GM18909 (cell line): ENCODE measurements at regions not wholly inside any gene's neighbourhood (a gene's known extent, or its start where the extent isn't known, plus 50 kb on each side); places are given as distances from the start of the nearest gene placed in this dataset.
"Not testable (repeated sequence)": the region's sequence is repeated elsewhere in the genome, so short reads cannot be mapped to it uniquely, and the experiment has no call there.

Experiments used
- ATAC-seq: cut with Tn5 transposase; IDR thresholded peaks from one replicate; pipeline ENCODE4 v1.9.1; 2021; ENCODE audit warnings: mild to moderate bottlenecking; ENCODE audit not compliant: unreplicated experiment, poor library complexity

DNA sequence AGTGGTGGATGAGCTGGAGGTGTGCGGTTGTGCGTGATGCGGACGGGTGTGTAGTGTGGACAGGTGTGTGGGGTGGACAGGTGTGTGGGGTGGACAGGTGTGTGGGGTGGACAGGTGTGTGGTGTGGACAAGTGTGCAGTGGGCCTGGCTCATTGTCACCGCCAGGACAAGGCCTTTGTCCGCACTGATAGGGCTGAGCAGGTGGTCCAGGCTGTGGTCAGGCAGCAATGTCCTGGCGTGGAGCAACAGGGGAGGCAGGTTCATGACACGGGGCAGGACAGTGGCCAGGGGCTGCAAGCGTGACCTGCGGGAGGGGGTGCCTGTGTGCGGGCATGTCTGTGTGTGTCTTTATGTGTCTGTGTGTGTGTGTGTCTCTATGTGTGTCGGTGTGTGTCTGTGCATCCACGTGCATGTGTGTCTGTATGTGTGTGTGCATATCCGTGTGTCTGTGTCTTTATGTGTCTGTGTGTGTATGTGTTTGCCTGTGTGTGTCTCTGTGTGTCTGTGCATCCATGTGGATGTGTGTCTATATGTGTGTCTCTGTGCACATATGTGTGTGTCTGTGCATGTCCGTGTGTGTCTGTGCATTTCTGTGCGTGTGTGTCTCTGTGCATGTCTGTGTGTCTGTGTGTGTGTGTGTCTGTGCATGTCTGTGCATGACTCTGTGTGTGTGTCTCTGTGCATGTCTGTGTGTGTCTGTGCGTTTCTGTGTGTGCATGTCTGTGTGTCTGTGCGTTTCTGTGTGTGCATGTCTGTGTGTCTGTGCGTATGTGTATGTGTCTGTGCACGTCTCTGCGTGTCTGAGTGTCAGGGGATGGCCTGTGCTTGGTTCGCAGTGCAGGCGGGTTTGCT is 161.0 kb downstream of the TMEM121 start:
- not testable (repeated sequence) for ATAC-seq

DNA sequence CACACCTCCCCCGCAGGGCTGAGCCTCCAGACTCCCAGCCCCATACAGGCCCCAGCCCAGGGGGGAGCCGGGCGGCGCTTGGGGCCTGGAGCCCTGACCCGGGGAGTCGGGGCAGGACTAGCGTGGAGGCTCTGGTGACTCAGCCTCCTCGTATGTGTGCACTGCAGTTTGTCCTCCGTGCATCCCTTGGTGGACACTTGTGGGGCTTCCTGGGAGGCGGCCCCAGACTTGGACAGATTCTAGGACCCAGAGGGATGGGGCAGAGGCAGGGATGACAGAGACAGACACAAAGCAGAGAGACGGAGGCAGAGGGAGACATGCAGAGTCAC is 161.6 kb downstream of the TMEM121 start:
- peak; percentile 35 for ATAC-seq

DNA sequence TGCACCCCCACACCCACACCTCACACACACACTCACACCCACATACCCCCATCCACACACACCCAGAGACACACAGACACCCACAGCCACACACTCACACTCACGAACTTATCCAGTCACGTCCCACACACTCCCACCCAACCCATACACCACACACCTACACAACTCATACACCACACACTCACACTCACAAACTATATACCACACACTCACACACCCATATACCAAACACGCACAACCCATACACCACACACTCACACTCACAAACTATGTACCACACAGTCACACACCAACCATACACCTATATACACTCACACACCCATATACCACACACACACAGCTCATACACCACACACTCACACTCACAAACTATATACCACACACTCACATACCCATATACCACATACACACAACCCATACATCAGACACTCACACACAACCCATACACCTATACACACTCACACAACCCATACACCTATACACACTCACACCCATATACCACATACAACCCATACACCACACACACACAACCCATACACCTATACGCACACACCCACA is 162.4 kb downstream of the TMEM121 start:
- ATAC-seq: not testable (repeated sequence)

DNA sequence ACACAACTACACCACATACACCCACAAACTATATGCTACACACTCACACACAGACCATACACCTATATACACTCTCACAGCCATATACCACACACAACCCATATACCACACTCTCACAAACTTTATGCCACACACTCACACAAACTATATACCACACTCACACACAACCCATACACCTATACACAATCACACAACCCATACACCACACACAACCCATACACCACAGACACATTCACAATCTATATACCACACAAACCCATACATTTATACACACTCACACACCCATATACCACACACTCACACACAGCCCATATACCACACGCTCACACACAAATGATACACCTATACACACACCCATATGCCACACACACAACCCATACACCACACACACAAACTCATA is 163.3 kb downstream of the TMEM121 start:
- ATAC-seq: no peak

DNA sequence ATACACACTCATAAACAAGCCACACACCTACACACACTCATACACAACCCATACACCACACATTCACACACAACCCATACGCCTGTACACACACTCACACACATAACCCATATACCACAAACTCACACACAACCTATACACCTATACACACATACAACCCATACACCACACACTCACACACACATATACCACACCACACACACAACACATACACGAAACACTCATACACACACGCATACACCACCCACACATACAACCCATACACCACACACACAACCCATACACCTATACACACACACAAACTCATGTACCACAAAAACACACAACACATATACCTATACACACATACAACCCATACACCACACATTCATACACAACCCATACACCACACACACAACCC is 164.3 kb downstream of the TMEM121 start:
- no peak for ATAC-seq

DNA sequence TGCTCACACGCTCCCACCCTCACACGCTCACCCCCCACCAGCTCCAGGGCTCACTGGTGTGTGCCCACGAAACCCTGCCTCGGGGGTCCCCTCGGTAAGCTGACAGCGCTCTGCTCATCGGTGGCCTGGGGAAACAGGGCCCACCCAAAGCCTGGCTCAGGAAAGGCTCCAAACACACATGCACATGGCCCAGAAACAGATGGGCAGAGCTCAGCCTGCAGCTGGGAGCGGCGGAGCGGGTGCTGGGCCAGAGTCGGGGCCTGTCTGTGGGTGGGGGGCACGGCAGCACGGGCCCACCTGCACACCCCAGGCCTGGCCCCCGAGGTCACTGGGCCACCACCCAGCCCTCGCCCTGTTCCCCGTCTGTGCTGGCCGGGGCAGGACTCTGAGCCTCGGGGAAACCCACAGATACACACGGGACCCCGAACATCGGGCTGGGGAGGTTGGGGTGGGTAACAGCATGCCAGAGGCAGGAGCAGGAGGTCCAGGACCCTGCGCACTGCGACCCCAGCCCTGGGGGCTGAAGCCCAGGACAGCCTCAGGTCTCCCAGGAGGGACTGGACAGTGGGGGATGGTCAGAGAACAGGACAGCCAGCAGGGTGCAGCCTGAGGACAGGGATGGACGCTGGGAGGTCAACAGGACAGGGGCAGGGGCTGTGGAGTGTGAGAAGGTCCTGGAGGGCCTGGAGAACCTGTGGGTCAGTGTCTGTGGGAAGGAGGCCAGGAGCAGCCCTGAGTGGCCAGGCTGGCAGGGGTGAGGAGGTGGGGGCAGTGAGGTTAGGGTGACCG is 165.1 kb downstream of the TMEM121 start:
- not testable (repeated sequence) for ATAC-seq

DNA sequence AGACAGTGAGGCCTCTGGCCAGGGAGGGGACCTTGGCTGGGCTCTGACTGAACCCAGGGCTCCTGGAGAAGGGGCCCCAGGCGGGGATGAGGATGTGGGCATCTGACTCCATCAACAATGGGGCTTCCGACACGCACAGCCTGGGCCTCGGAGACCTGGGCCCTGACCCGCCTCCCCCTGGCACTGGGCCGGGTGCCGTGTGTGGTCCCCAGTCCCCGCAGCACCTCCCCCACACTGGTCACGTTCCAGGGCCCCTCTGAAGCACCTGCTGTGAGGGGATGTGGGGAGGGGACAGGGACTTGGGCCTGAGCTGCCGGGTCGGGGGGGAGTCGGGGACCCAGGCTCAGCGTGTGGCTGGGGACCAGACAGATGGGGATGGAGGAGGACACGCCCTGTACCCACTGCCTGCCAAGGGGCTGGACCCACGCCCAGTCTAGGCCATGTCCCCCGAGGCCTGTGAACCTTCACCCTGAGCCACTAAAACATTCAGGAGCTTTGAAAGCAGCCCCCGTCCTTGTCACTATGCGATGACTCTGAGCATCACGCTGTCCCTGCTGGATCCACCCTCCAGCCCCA is 165.8 kb downstream of the TMEM121 start:
- peak; percentile 33 for ATAC-seq

DNA sequence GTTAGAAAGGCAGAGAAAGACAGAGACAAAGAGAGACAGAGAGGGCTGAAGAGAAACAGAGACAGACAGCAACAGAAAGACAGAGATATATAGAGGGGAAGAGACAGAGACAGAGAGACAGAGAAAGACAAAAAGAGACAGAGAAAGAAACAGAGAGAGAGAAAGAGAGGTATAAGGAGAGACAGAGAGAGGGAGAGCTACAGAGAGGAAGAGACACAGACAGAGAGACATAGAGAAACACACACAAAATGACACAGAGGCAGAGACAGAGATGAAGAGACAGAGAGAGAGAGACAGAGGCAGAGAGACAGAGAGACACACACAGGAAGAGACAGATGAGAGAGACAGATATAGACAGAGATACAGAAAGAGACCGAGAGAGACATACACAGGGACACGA is 168.6 kb downstream of the TMEM121 start:
- ATAC-seq: no peak

DNA sequence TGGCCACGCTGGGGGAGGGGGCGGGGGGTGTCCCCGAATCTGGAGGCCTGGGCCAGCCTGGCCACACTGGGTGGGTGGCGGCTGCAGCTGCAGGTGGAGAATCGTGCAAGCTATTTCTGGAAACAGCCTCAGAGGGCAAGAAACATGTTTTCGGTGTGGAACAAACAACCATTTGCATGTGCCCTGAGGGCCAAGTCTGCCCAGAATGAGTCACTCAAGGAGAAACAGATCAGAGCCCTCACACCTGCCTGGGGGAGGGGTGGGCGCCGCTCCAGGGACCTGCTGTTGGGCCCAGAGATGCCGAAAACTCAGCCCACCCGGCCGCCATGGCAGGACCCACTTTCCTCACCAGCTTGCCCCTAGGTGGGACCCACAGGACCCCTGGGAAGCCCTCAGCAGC is 170.0 kb downstream of the TMEM121 start:
- ATAC-seq: peak; percentile 52

DNA sequence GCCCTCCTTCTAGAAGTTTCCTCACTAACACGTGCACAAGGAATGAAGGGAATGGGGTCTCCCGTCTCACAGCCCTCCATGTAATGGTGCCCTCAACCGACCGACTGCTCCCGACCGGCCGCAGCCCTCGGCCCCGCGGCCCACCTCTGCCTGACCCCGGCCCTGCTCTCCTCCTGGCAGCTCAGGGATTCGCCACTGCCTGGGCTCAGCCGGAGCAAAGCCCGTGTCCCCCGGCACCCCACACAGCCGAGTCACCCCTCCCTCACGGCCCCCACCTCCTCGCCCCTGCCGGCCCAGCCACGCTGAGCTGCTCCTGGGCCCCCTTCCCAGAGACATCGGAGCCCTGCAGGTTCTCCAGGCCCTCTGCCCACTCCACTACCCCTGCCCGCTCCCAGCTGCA is 171.0 kb downstream of the TMEM121 start:
- not testable (repeated sequence) for ATAC-seq

DNA sequence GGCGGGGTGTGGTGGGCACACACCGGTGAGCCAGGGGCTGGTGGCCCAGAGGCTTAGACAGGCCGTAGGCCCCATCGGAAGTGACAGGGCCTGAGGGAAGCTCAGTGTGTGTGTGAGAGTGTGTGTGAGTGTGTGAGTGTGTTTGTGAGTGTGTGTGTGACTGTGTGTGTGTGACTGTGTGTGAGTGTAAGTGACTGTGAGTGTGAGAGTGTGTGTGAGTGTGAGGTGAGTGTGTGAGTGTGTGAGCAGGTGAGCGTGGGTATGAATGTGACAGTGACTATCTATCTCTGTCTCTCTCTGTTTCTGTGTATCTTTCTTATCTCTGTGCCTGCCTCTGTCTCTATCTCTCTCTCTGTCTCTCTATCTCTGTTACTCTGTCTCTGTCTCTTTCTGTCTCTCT is 171.6 kb downstream of the TMEM121 start:
- not testable (repeated sequence) for ATAC-seq

DNA sequence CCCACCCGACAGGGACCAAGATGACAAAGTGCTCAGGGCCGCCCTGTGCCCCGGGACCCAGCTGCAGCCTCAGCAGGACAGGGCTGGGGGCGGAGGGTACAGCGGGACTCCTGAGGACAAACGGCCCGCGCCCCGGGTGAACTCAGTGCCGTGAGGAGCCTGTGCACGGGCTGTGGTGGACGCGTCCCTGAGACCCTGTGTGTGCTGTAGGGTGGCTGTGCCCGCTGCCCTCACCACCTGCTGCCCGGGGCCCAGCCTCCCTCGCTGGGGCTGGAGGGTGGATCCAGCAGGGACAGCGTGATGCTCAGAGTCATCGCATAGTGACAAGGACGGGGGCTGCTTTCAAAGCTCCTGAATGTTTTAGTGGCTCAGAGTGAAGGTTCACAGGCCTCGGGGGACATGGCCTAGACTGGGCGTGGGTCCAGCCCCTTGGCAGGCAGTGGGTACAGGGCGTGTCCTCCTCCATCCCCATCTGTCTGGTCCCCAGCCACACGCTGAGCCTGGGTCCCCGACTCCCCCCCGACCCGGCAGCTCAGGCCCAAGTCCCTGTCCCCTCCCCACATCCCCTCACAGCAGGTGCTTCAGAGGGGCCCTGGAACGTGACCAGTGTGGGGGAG is 172.7 kb downstream of the TMEM121 start:
- ATAC-seq: peak; percentile 40

DNA sequence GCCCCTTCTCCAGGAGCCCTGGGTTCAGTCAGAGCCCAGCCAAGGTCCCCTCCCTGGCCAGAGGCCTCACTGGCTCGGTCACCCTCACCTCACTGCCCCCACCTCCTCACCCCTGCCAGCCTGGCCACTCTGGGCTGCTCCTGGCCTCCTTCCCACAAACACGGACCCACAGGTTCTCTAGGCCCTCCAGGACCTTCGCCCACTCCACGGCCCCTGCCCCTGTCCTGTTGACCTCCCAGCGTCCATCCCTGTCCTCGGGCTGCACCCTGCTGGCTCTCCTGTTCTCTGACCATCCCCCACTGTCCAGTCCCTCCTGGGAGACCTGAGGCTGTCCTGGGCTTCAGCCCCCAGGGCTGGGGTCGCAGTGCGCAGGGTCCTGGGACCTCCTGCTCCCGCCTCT is 173.3 kb downstream of the TMEM121 start:
- not testable (repeated sequence) for ATAC-seq

DNA sequence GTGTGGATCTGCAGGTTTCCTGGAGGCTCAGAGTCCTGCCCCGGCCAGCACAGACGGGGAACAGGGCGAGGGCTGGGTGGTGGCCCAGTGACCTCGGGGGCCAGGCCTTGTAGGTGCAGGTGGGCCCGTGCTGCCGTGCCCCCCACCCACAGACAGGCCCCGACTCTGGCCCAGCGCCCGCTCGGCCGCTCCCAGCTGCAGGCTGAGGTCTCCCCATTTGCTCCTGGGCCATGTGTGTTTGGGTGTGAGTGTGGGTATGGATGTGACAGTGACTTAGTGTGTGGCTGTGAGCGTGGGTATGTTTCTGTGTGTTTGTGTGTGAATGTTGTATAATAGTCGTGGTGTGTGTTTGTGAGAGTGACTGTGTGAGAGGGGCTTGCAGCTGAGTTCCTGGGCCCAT is 173.8 kb downstream of the TMEM121 start:
- not testable (repeated sequence) for ATAC-seq

DNA sequence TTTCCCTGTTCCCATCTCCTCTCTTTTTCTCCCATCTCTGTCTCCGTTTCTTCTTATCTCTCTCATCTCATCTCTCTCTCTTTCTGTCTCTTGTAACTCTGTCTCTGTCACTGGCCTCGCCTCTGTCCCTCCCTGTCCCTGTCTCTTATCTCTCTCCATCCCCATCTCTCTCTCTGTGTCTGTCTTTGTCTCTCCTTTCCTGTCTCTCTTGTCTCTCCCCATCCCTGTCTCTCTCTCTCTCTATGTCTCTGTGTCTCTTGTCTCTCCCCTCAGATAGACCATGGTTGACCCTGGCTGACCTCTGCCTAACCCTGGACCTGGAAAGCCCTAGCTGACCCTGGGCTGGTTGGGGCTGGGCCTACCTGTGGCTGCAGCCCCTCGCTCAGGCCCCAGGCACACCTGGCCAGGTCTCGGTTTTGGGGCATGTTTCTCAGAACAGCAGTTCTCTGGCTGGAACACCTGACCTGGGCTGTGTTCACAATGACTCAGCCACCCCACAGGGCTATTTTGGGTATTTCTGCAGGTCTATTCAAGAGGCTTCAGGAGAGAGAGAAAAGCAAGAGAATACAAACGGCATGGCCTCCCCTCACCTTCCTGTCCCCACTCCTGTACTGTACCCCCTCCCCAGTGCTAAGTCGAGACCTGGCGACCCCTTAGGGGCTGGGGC is 174.4 kb downstream of the TMEM121 start:
- ATAC-seq: no peak

DNA sequence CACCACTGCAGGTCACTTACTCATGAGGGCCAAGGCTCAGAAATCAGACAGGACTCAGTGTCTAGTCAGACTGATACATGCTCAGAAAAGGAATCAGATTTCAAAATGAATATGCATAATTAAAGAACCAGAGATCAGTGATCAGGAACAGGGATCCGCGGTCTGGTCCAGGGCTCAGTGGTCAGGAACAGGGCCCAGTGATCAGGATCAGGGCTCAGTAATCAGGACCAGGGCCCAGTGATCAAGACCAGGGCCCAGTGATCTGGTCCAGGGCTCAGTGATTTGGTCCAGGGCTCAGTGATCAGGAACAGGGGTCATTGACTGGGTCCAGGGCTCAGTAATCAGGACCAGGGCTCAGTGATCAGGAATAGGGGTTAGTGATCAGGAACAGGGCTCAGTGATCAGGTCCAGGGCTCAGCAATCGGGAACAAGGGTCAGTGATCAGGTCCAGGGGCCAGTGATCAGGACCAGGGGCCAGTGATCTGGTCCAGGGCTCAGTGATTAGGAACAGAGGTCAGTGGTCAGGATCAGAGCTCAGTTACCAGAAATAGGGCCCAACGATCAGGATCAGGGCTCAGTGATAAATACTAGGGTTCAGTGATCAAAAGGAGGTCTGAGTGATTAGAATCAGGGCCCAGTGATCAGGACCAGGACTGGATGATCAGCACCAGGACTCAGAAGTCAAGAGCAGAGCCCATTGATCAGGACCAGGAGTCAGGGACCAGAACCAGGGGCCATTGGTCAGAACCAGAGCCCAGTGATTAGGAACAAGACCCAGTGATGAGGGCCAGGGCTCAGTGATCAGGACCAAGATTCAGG is 175.3 kb downstream of the TMEM121 start:
- ATAC-seq: no peak

DNA sequence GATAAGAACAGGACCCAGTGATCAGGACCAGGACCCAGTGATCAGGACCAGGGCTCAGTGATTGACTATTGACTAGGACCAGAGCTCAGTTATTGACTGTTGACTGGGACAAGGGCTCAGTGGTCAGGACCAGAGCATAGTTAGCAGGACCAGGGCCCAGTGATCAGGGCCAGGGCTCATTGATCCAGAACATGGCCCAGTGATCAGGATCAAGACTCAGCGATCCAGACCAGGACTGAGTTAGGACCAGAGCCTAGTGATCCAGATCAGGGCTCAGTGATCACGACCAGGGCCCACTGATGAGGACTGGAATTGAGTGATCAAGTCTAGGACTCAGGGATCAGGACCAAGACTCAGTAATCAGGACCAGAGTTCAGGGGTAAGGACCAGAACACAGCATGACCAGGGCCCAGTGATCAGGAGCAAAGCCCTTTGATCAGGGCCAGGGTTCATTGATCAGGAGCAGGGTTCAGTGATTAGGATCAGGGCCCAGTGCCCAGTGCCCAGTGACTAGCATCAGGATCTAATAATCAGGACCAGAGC is 176.0 kb downstream of the TMEM121 start:
- ATAC-seq: no peak

DNA sequence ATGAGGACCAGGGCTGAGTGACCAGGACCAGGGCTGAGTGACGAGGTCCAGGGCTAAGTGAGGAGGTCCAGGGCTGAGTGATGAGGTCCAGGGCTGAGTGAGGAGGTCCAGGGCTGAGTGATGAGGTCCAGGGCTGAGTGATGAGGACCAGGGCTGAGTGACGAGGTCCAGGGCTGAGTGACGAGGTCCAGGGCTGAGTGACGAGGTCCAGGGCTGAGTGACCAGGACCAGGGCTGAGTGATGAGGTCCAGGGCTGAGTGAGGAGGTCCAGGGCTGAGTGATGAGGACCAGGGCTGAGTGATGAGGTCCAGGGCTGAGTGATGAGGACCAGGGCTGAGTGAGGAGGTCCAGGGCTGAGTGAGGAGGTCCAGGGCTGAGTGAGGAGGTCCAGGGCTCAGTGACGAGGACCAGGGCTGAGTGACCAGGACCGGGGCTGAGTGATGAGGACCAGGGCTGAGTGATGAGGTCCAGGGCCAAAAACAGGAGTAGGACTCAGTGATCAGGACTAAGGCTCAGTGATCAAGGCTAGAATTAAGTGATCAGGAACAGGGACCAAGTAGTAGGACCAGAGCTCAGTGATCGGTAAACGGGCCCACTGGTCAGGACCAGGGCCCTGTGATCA is 176.8 kb downstream of the TMEM121 start:
- not testable (repeated sequence) for ATAC-seq
